ENCODE measurements at regions not wholly inside any gene's neighbourhood (a gene's known extent, or its start where the extent isn't known, plus 50 kb on each side); places are given as distances from the start of the nearest gene placed in this dataset.

DNA sequence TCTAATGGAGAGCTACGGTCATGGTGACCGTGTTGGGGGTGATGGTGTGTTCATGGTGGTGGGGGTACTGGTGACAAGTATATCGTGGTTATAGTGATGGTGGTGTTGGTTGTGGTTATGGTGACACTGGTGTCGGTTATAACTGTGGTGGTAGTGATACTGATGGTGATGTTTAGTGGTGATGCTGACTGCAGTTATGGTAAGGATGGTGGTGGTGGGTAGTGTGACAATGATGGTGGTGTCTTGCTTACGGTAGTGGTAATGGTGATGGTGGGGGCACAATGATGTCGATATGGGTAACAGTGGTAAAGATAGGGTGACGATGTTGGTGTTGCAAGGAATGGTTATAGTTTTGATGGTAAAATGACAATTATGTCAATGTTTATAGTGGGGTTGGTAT lies 98.9 kb upstream of the SLC2A1 start:
- Histone ChIP-seq H3K9me3 (no peaks in the 10 kb centered on the region), H3K4me3 (no peak overlapping the region), H3K27ac (no peak overlapping the region), H3K36me3 (replicated peaks in 1 of 2; ENCODE audit: insufficient read depth in 1 of 2, low read depth in 2 of 2) (no peaks in the 10 kb centered on the region), H3K4me1 (no peaks in the 10 kb centered on the region), H3K27me3 (no peaks in the 10 kb centered on the region)
- no peak for ATAC-seq
- TF ChIP-seq POLR2A (IDR thresholded peaks at IDR 0.05) = no peak
- TF ChIP-seq, protein P1, sequence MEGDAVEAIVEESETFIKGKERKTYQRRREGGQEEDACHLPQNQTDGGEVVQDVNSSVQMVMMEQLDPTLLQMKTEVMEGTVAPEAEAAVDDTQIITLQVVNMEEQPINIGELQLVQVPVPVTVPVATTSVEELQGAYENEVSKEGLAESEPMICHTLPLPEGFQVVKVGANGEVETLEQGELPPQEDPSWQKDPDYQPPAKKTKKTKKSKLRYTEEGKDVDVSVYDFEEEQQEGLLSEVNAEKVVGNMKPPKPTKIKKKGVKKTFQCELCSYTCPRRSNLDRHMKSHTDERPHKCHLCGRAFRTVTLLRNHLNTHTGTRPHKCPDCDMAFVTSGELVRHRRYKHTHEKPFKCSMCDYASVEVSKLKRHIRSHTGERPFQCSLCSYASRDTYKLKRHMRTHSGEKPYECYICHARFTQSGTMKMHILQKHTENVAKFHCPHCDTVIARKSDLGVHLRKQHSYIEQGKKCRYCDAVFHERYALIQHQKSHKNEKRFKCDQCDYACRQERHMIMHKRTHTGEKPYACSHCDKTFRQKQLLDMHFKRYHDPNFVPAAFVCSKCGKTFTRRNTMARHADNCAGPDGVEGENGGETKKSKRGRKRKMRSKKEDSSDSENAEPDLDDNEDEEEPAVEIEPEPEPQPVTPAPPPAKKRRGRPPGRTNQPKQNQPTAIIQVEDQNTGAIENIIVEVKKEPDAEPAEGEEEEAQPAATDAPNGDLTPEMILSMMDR (IDR thresholded peaks at IDR 0.05) = no peak
- DNase-seq = no peak
- WGBS, 2 donors = 89 to 91% methylated on average over 7 of the region's 7 CpGs
- intact Hi-C loops (cut with DNase I) = no loop called here

DNA sequence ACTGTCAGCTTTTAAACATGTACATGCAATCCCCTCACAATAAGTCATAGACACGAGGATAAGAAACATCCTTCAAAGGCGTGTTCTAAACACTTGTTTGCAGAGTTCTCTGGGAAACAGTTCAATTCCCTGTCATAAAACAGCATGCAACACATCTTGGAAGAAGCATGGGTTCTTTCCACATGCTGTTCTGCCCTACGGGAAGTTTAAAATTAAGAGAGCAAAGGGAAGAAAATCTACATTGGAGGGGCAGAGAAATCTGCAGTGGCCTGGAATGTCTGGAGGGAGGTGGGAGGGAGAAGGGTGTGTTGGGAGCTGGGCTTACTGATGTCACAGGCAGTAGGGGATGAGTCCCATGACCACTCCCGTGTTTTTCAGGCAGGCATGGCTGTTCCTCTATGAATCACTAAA lies 98.3 kb upstream of the SLC2A1 start:
- Histone ChIP-seq H3K4me1 (no peaks in the 10 kb centered on the region), H3K36me3 (replicated peaks in 1 of 2; ENCODE audit: insufficient read depth in 1 of 2, low read depth in 2 of 2) (no peaks in the 10 kb centered on the region), H3K27me3 (no peaks in the 10 kb centered on the region), H3K27ac (no peak overlapping the region), H3K9me3 (no peaks in the 10 kb centered on the region), H3K4me3 (no peak overlapping the region)
- intact Hi-C loops (cut with DNase I) = no loop called here
- ATAC-seq (no peak), DNase-seq (no peak)
- 44 to 58% methylated on average over 4 of the region's 4 CpGs for WGBS, 2 donors
- no peak for TF ChIP-seq POLR2A (IDR thresholded peaks at IDR 0.05)
- TF ChIP-seq, protein P1 (IDR thresholded peaks at IDR 0.05) = no peak

DNA sequence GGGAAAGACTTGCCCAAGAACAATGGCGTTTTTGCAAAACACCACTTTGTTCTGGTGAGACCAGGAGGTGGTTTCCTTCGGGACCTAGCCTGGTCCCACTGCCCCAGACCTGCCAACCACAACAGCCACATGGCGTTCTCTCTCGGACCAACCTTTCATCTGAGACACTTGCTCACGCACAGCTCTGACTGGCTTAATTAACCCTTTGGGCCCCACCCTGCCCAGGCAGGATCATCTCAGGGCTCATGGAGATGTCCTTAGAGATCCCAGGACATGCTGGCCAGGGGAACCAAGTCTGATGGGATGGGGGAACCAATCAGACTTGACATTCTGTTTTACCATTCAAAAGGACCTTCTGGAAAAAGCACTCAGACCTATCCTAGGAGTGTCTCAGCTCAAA lies 97.8 kb upstream of the SLC2A1 start:
- ATAC-seq = no peak
- Histone ChIP-seq H3K9me3 (no peaks in the 10 kb centered on the region), H3K27ac (no peak overlapping the region), H3K36me3 (replicated peaks in 1 of 2; ENCODE audit: insufficient read depth in 1 of 2, low read depth in 2 of 2) (no peaks in the 10 kb centered on the region), H3K4me1 (no peaks in the 10 kb centered on the region), H3K4me3 (no peak overlapping the region), H3K27me3 (no peaks in the 10 kb centered on the region)
- intact Hi-C loops (cut with DNase I) = no loop called here
- WGBS, 2 donors = 43 to 56% methylated on average over 5 of the region's 5 CpGs
- no peak for DNase-seq
- TF ChIP-seq, protein P1 (IDR thresholded peaks at IDR 0.05) = no peak
- TF ChIP-seq POLR2A (IDR thresholded peaks at IDR 0.05) = no peak

DNA sequence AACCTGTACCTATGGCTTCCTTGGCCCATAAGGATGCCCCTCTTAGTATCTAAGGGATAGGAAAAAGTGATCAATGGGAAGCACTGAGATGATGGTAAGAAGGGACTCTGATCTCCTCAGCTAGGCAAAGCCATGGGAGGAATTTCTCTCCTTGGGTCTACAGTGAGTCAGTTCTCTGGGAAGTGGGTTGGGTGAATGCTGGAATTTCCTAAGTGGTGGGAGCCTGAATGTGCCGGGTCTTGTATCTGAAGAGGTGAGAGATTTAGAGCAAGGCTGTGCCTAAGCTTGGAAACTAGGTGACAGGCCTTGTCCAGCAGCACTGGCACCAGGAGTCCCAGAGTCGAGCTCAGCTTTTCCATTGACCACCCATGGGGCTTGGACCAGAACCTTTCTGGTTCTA lies 96.3 kb upstream of the SLC2A1 start:
- no peak for DNase-seq
- 86 to 88% methylated on average over 2 of the region's 2 CpGs for WGBS, 2 donors
- Histone ChIP-seq H3K36me3 (replicated peaks in 1 of 2; ENCODE audit: insufficient read depth in 1 of 2, low read depth in 2 of 2) (no peaks in the 10 kb centered on the region), H3K4me3 (no peak overlapping the region), H3K9me3 (no peaks in the 10 kb centered on the region), H3K27me3 (no peaks in the 10 kb centered on the region), H3K4me1 (no peaks in the 10 kb centered on the region), H3K27ac (no peak overlapping the region)
- intact Hi-C loops (cut with DNase I) = no loop called here
- TF ChIP-seq, protein P1 (IDR thresholded peaks at IDR 0.05) = no peak
- TF ChIP-seq POLR2A (IDR thresholded peaks at IDR 0.05) = no peak
- ATAC-seq = no peak

DNA sequence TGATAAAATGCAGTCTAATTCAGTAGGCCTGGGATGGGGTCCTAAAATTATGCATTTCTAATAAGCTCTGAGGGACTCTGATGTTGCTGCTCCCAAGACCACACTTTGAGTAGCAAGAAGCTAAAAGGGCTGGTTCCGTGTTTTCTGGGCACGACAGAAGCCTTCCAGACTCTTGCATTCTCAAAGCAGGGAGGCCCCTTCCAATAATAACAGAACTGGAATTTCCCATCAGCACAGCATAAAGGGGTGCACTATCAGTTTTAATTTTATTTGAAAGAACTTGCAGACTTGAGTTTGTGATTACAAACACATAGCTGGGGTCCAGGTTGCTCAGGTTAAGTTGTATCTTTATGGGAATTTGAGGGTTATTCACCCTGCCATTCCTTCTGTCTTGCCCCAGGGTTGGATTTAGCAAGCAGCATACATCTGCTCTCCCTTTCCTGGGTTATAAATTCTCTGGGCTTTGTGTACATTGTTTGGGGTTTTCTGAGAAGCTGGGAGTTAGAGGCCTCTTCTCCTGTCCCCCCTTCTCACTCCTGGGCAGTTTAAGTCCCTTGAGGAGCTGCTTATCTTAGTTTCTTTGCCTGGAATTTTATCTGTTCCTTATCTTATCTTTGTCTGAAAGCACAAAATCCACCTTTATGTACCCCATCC lies 94.2 kb upstream of the SLC2A1 start:
- intact Hi-C loops (cut with DNase I) = no loop called here

More for the DNA sequence above, 94.2 kb upstream of the SLC2A1 start:
- Histone ChIP-seq H3K9me3 (no peaks in the 10 kb centered on the region), H3K27me3 (no peaks in the 10 kb centered on the region), H3K4me3 (no peak overlapping the region), H3K4me1 (no peaks in the 10 kb centered on the region), H3K27ac (no peak overlapping the region), H3K36me3 (replicated peaks in 1 of 2; ENCODE audit: insufficient read depth in 1 of 2, low read depth in 2 of 2) (no peaks in the 10 kb centered on the region)
- DNase-seq (no peak), ATAC-seq (no peak)
- WGBS, 2 donors = 89 to 96% methylated on average over 2 of the region's 2 CpGs
- TF ChIP-seq, protein P1 (IDR thresholded peaks at IDR 0.05) = no peak
- no peak for TF ChIP-seq POLR2A (IDR thresholded peaks at IDR 0.05)

Measured in body of pancreas (tissue), 4 donors.